A673 (cell line): ENCODE measurements at regions not wholly inside any gene's neighbourhood (a gene's known extent, or its start where the extent isn't known, plus 50 kb on each side); places are given as distances from the start of the nearest gene placed in this dataset.

ENCODE experiments used
- BruUV-seq: library from RNA; stranded (reverse); fragments of 400-500 nt; replicated peaks from 2 replicates; lab custom pipeline; 2021; lab: Mats Ljungman, UMichigan
- CTCF ChIA-PET: fragments of 300-600 bp; sonication (Branson Sonifier 250); formaldehyde crosslinking; loops from one replicate; lab custom pipeline; 2022; ENCODE audit warnings: antibody characterized with exemption; lab: Charles Lee
- POLR2A ChIA-PET: fragments of 300-600 bp; sonication (Branson Sonifier 250); formaldehyde crosslinking; loops from one replicate; lab custom pipeline; 2022; ENCODE audit warnings: antibody characterized with exemption; ENCODE audit not compliant: low non-redundant PET; lab: Charles Lee
- DNase-seq: peaks from one replicate; pipeline ENCODE4 v3.0.0-alpha.2; 2015; ENCODE audit warnings: low spot score
- H3K27ac ChIP-seq: fragments of 200-600 bp; sonication (generic); 2 replicates; pipeline ENCODE4 v1.5.1; 2016; ENCODE audit warnings: mixed run types, low read depth, mild to moderate bottlenecking, mixed read lengths, antibody characterized with exemption, low read length; ENCODE audit not compliant: poor library complexity, severe bottlenecking
- H3K27me3 ChIP-seq: fragments of 200-600 bp; sonication (generic); replicated peaks from 2 replicates; pipeline ENCODE4 v1.6.1; 2017; ENCODE audit warnings: mixed run types, low read depth, mild to moderate bottlenecking, mixed read lengths, antibody characterized with exemption, low read length; ENCODE audit not compliant: insufficient read depth, poor library complexity
- H3K36me3 ChIP-seq: fragments of 200-600 bp; sonication (generic); 2 replicates; pipeline ENCODE4 v1.6.1; 2016; ENCODE audit warnings: mixed run types, mild to moderate bottlenecking, mixed read lengths, antibody characterized with exemption, low read length; ENCODE audit not compliant: insufficient read depth, poor library complexity, severe bottlenecking
- H3K4me1 ChIP-seq: fragments of 200-600 bp; sonication (generic); 2 replicates; pipeline ENCODE4 v1.6.1; 2017; ENCODE audit warnings: mixed run types, mild to moderate bottlenecking, mixed read lengths, antibody characterized with exemption, low read length; ENCODE audit not compliant: insufficient read depth, poor library complexity, severe bottlenecking
- H3K4me3 ChIP-seq: fragments of 200-600 bp; sonication (generic); 2 replicates; pipeline ENCODE4 v1.5.1; 2016; ENCODE audit warnings: low read depth, mixed run types, mild to moderate bottlenecking, mixed read lengths, low read length; ENCODE audit not compliant: poor library complexity, severe bottlenecking
- H3K9me3 ChIP-seq: fragments of 200-600 bp; sonication (generic); 2 replicates; pipeline ENCODE4 v1.6.1; 2016; ENCODE audit warnings: mixed run types, low read depth, mild to moderate bottlenecking, mixed read lengths, antibody characterized with exemption, low read length; ENCODE audit not compliant: poor library complexity, severe bottlenecking
- EZH2 ChIP-seq: fragments of 200-600 bp; sonication (generic); IDR thresholded peaks from 2 replicates; pipeline ENCODE4 v1.6.1; 2017; ENCODE audit warnings: borderline replicate concordance, low read depth, mild to moderate bottlenecking, mixed read lengths, antibody characterized with exemption, low read length; ENCODE audit not compliant: poor library complexity, severe bottlenecking
- intact Hi-C: fragments of 100-400 bp; cut with micrococcal nuclease; formaldehyde crosslinking; loops from one replicate; pipeline ENCODE4 v1.10.0; 2022; ENCODE audit not compliant: unreplicated experiment
- TF ChIP-seq, protein P1 (sequence below): fragments of 300-800, 200-600 bp; sonication (generic); conservative IDR thresholded peaks from 2 replicates; pipeline ENCODE4 v1.5.1; 2017; ENCODE audit warnings: low read depth, mild to moderate bottlenecking, antibody characterized with exemption, low read length, moderate library complexity, mixed read lengths

DNA sequence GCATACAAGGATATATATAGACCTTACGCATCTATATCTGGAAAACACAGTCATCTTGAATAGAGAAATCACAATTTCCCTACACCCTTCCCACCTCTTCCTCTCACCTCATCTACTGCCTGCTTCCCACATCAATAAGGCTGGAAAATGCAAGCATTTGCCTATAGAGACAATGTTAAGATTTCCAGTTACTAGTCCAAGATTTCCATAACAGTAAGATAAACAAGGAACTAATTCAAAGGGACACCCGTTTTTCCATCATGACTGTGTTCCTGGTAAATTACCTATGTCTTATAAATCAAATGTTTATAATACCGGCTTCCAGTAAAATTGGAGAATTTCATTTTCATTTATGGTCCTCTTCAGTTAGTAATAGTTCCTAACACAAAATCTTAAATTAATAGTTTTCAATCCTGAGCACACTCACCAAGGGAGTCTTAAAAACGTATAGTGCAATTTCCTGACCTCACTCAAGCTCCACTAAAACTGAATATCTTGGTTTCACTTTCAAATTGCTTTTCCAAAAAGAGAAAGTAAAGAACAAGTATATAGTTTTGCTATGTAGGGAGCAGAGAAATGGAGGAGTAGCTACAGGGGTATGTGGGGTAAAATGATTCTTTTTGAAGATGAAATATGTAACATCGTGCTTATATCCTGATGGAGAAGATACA, 398.7 kb downstream of the PLPP3 start:
- Histone ChIP-seq H3K4me3 (no peak overlapping the region), H3K4me1 (no peaks in the 10 kb centered on the region), H3K9me3 (no peaks in the 10 kb centered on the region), H3K27ac (no peak overlapping the region), H3K36me3 (no peaks in the 10 kb centered on the region), H3K27me3 (peaks cover 4% of the 10 kb centered on the region)
- ChIA-PET CTCF (no interaction called here), POLR2A (no interaction called here)
- intact Hi-C loops = no loop called here
- DNase-seq = no peak
- TF ChIP-seq, protein P1, sequence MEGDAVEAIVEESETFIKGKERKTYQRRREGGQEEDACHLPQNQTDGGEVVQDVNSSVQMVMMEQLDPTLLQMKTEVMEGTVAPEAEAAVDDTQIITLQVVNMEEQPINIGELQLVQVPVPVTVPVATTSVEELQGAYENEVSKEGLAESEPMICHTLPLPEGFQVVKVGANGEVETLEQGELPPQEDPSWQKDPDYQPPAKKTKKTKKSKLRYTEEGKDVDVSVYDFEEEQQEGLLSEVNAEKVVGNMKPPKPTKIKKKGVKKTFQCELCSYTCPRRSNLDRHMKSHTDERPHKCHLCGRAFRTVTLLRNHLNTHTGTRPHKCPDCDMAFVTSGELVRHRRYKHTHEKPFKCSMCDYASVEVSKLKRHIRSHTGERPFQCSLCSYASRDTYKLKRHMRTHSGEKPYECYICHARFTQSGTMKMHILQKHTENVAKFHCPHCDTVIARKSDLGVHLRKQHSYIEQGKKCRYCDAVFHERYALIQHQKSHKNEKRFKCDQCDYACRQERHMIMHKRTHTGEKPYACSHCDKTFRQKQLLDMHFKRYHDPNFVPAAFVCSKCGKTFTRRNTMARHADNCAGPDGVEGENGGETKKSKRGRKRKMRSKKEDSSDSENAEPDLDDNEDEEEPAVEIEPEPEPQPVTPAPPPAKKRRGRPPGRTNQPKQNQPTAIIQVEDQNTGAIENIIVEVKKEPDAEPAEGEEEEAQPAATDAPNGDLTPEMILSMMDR = no peak
- no peak for TF ChIP-seq EZH2
- no TSS peak for BruUV-seq

DNA sequence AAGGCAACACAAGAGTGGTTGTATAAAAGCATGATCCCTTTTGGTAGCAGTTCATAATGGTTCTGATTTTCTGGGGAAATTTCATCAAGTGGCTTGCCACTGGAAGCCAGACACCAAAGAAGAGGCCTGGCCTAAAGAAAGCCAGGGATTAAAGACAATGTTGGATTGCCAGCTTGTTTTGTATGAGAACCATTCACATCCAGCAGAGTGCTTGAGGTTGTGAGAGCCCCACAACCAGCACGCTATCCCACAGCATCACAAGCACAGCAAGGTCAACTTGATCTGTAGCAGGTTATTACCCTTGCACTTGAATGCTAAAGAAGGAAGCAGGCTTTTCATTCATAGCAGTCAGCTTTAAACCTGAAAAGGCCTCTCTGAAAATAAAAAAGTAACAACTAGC, 399.8 kb downstream of the PLPP3 start:
- H3K9me3 ChIP-seq = no peaks in the 10 kb centered on the region
- DNase-seq = no peak
- POLR2A ChIA-PET = no interaction called here
- no TSS peak for BruUV-seq
- no peaks in the 10 kb centered on the region for H3K4me1 ChIP-seq
- H3K27me3 ChIP-seq = peaks cover 4% of the 10 kb centered on the region
- no peaks in the 10 kb centered on the region for H3K36me3 ChIP-seq
- intact Hi-C loops = no loop called here
- no peak overlapping the region for H3K27ac ChIP-seq
- TF ChIP-seq, protein P1 = no peak
- no peak for TF ChIP-seq EZH2
- CTCF ChIA-PET = no interaction called here
- no peak overlapping the region for H3K4me3 ChIP-seq

DNA sequence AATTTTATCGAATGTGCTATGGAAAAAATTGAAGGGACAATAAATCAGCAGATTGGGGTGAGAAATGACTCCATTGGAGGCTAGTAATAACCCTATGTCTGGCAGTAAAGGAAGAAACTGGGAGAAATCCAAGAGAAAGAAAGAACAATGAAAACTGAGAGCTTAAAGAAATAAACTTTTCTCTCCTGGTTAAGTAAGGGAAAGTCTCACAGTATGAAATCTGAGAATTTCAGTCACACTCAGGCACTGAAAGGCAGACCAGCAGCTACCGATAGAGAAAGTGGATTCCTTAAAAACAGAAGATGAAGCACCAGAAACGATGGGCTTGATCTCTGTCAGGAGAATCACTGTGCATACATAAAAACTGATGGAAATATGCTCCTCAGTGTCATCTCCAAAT, 404.2 kb downstream of the PLPP3 start:
- no peak overlapping the region for H3K4me3 ChIP-seq
- no peaks in the 10 kb centered on the region for H3K36me3 ChIP-seq
- TF ChIP-seq, protein P1 = no peak
- H3K27me3 ChIP-seq = peaks cover 4% of the 10 kb centered on the region
- H3K4me1 ChIP-seq = no peaks in the 10 kb centered on the region
- intact Hi-C loops = no loop called here
- no peak for DNase-seq
- ChIA-PET POLR2A (no interaction called here), CTCF (no interaction called here)
- no peaks in the 10 kb centered on the region for H3K9me3 ChIP-seq
- no peak overlapping the region for H3K27ac ChIP-seq
- no TSS peak for BruUV-seq
